Posterior cingulate gyrus (tissue), 11 donors: ENCODE measurements at regions not wholly inside any gene's neighbourhood (a gene's known extent, or its start where the extent isn't known, plus 50 kb on each side); places are given as distances from the start of the nearest gene placed in this dataset.

Experiments
- DNase-seq, 10 donors: peaks; one replicate each; pipeline versions ENCODE4 v3.0.0 to v3.0.0-alpha.2; 2020 to 2021; ENCODE audit warnings: mixed read lengths in 3 of 10
- intact Hi-C: fragments of 100-400 bp; cut with DNase I; formaldehyde crosslinking; loops from one replicate; pipeline ENCODE4 v1.15.1; 2023

- intact Hi-C loops, result no loop called here
Measured at GRCh38 chr5:167564275-167564674, 727.2 kb upstream of the WWC1 start.

DNA sequence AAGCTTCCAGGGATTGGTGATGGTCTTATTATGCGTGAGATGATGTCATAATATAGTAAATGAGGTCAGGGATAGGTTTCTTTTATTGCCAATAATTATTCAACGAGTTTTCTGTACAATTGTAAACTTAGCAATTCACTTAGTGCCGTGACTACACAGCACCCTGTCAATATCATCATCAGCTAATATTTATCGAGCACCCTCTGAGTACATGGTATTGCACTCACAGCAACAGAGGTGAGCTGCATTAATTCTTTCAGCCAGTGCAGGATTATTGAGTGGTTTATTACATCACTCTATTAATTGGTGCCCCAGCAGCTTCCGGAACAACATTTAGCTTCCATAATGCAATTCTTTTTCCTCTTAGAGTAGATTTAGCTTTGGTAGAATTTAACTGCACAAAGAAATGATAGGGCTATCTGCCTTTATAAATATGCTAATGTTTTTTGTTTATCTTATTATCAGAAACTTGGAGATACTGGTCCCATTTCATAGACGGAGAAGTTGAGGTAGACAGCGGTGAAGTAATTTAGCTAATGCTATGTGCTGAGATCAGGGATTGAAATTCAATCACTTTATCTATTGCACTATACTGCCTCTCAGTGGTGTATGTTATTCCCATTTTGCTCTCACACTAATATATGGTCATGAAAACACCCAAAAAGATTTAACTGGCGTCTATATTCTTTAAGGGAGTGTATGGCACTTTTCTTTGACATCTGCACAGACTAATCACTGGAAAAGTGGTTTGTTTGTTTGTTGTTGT is 726.1 kb upstream of the WWC1 start:
- DNase-seq, result no peak
- intact Hi-C loops, result no loop called here

More at GRCh38 chr5:167564275-167564674, 727.2 kb upstream of the WWC1 start:
- DNase-seq, result no peak

GRCh38 chr5:167570431-167570830 is 721.0 kb upstream of the WWC1 start:
- DNase-seq, result no peak
- intact Hi-C loops, result loop anchor here (10.0 kb wide), 1 partner anchor 654 kb away; no protein-coding TSS in a partner anchor

- DNase-seq, result peak in 1 of 10 donors; percentile 81
- intact Hi-C loops, result loop anchor here (10.0 kb wide), 1 partner anchor 653 kb away; no protein-coding TSS in a partner anchor
Measured at GRCh38 chr5:167571824-167572223, 719.6 kb upstream of the WWC1 start.

- intact Hi-C loops, result loop anchor here (10.0 kb wide), 1 partner anchor 651 kb away; no protein-coding TSS in a partner anchor
- peak in 5 of 10 donors; percentile 40 to 86 (median 74) for DNase-seq
Measured at GRCh38 chr5:167573370-167574127, 717.9 kb upstream of the WWC1 start.

DNA sequence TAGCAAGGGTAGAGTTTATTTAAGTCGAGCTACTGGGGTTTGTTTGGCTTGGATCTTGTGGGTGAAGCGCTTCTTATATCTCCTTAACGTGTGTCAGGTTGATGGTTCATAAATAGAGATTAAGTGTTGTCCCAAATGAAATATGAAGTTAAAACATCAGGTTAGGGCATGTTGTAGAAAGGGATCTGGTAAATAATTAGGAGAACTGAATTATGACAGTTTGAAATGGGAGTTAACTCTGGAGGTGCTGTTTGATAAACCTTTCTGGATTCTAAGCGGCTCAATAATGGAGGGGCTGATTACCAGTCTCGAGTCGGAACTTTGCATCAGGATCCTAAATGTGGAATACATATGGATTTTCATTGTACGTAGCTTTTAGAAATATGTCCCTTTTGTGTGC is 717.0 kb upstream of the WWC1 start:
- intact Hi-C loops, result loop anchor here (10.0 kb wide), 1 partner anchor 650 kb away; no protein-coding TSS in a partner anchor
- DNase-seq, result no peak

GRCh38 chr5:167575330-167575729 is 716.1 kb upstream of the WWC1 start:
- intact Hi-C loops, result loop anchor here (10.0 kb wide), 1 partner anchor 649 kb away; no protein-coding TSS in a partner anchor

DNA sequence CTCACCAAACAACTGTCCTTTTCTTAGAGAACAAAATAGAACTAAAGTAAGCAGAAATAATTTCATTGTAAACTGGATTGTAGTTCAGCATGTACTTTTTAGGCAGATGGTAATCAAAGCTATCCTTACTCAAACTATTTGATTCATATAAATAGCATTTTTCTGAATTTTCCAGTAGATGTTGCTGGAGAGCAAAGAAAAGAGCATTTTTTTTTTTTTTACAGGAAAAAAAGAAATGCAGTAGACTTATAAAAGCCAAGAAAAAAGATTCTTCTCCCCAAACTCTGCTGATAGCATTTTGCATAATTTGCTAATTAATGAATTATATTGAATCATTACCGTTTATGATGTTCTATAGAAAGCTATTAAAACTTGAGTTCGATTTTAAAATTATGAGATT is 715.3 kb upstream of the WWC1 start:
- intact Hi-C loops, result loop anchor here (10.0 kb wide), 1 partner anchor 649 kb away; no protein-coding TSS in a partner anchor
- no peak for DNase-seq

More at GRCh38 chr5:167575330-167575729, 716.1 kb upstream of the WWC1 start:
- no peak for DNase-seq

DNA sequence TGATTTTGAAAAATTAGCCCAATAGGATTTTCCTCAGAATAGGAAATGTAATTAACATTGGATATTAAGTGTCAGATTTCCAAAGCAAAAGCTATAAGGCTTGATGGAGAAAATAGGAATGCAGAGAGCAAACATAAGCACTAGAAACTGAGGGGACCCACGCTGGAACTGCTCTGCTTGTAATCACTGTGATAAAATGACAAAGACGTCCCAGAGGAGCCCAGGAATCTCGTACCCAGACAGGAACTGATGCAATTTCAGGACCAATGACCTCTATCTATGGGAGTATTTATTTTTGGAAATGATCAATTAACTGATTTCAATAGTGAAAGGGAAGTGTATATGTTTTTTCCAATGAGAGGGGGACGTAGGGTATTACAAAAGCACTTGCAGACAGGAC is 714.5 kb upstream of the WWC1 start:
- intact Hi-C loops, result loop anchor here (10.0 kb wide), 1 partner anchor 648 kb away; no protein-coding TSS in a partner anchor
- DNase-seq, result no peak

DNA sequence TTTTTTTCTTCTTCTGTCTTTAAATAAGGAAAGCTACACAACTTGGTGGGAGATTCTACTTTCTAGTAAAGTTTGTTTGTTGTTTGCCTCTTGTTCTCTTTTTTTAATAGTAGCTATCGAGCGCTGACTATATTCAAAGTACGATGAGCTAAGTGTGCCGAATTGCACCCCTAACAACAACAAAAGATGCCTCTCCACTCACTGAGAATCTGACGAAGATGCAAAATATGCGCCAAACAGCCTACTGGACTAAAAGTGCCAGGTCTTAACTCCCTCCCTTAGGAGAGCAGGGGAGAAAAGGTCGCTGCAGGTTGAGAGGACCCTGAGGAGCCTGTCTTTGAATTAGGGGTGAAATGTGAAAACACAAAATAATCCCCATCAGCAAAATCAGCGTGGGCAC is 713.8 kb upstream of the WWC1 start:
- no peak for DNase-seq
- intact Hi-C loops, result loop anchor here (10.0 kb wide), 1 partner anchor 647 kb away; no protein-coding TSS in a partner anchor

DNA sequence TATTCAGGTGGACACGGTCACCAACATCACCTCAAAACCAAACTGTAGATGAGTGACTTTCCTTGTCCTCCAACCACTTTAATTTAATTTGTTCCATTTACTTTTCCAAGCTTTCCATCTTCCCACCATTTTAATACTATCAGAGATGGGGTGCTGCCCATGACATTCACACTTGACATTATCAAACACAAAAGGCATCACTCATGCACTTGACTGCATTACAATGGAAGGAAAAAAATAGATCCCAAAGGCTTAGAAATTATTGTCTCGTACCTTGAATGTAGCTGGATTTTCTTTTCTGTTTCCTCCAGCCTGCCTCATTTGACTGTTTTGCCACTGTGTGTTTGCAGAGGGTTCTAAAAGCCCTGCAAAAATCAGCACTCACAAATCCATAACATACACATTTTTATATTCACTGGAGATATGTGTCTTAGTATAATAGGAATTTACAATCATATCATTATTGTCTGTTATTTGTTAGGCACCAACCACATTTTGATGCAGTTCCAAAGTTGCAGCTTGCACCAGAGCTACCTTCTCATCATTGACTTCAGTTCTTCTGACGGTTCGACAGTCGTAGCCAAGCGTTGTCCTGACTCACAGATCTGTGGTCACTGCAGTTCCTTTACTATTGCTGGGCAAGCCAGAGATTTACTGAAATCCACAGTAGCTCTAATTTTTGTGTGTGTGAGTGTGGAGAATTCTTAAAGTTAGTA is 712.3 kb upstream of the WWC1 start:
- intact Hi-C loops, result loop anchor here (10.0 kb wide), 1 partner anchor 646 kb away; no protein-coding TSS in a partner anchor
- DNase-seq, result no peak

DNA sequence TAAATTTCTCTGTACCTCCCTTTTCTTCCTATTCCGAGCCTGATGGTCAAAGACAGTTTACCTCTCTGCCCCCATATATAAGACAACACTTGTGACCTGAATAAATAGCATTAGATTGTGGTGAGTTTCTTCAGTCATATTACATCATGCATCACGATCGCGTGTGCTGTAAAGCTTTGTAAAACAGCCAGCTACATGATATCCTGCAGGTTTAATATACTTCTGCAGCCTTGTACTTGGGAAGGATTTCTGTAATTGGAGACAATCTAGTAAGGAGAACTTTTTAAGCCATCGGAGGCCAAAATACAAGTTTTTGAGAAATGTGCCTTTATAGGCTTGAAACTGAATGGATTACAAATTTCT is 711.8 kb upstream of the WWC1 start:
- intact Hi-C loops, result loop anchor here (10.0 kb wide), 1 partner anchor 645 kb away; no protein-coding TSS in a partner anchor
- no peak for DNase-seq

- peak in 2 of 10 donors; percentile 54 to 79 for DNase-seq
- intact Hi-C loops, result no loop called here
Measured at GRCh38 chr5:167580608-167581007, 710.8 kb upstream of the WWC1 start.

DNA sequence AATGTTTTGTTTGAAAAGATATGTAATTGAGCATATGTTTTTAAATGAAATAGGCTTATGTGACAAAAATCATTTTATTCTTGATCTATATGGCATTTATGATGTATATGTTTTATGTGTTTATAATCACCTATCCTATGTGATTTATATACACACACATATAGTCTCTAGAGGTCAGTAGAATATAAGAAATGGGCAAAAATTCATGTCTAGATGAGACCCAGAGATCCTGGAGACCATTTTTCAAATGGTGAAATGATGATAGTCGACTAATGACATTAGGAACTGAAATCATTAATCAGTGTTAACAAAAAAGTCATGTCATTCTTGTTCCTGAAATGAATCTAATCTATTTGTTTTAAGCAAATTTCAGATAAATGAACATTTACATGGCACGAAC is 709.2 kb upstream of the WWC1 start:
- intact Hi-C loops, result no loop called here

GRCh38 chr5:167582886-167583285 is 708.6 kb upstream of the WWC1 start:
- intact Hi-C loops, result no loop called here
- no peak for DNase-seq

More for the DNA sequence above, 709.2 kb upstream of the WWC1 start:
- no peak for DNase-seq

- intact Hi-C loops, result no loop called here
Measured at GRCh38 chr5:167585184-167585583, 706.3 kb upstream of the WWC1 start.

GRCh38 chr5:167587772-167588437 is 703.5 kb upstream of the WWC1 start:
- intact Hi-C loops, result no loop called here
- no peak for DNase-seq

More at GRCh38 chr5:167585184-167585583, 706.3 kb upstream of the WWC1 start:
- DNase-seq, result no peak

DNA sequence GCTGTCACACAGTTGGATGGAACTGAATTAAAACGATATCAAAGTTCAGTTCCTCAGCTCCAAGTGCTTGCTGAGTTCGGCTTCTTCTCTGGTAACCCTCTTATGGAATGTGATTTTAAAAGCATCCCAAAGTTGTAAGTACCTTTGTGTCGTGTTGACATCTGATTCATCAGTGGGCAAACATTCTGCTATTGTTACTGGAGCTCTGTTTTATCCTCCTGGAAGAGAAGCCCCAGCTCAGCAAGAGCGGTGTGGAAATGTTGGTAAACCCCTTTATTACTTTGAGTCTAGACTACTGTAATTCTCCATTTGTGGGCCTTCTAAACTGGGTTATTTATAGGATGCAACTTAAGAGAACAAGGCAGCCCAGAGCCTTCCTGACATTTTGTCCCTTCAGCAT is 699.3 kb upstream of the WWC1 start:
- intact Hi-C loops, result loop anchor here (10.0 kb wide), 1 partner anchor 423 kb away; no protein-coding TSS in a partner anchor
- DNase-seq, result no peak

DNA sequence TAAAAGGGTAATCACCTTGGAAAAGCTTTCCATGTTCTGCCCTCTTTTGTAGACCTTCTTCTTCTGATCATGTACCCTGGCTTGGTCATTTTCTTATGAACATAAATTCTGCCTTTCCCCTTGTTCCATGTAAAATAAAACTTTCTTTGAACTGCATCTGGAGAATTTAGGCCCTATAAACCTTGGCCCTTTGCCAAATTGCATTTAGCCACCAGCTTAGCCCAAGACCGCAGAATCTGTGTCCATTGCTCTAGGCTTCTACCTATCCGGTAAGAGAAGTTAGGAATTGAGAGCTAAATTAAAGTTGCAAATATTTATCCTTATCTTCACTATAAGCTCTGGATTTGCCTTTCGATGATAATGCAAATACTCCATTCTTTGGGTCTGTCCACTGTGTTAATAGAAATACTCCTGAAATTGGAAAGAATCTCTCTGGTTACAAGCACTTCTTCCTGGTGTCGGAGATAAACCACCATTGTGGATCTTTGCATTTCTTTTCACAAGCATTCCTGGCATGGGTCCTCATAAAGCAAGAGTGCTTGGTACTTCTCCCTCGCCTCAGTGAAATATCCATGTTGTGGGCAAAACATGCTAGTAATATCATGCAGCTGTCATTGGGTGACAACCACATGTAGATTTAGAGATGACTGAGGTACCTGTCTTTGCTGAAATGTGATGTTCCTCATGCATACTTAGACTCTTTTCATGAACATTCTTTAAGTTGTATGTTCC is 698.0 kb upstream of the WWC1 start:
- no peak for DNase-seq
- intact Hi-C loops, result loop anchor here (10.0 kb wide), 1 partner anchor 421 kb away; no protein-coding TSS in a partner anchor
